ENCODE measurements at regions not wholly inside any gene's neighbourhood (a gene's known extent, or its start where the extent isn't known, plus 50 kb on each side); places are given as distances from the start of the nearest gene placed in this dataset.
"Not testable (repeated sequence)": the region's sequence is repeated elsewhere in the genome, so short reads cannot be mapped to it uniquely, and the experiment has no call there.

GRCh38 chr2:239826786-239827522 is 198.2 kb downstream of the NDUFA10 start:
- 75 to 85% (median 80%) methylated on average over 21 of the region's 21 CpGs for WGBS, 3 donors
- no peak overlapping the region for H3K27ac ChIP-seq (ENCODE audit: low read depth, low read length)

- WGBS, 3 donors = 96 to 98% (median 97%) methylated on average over 13 of the region's 13 CpGs
- no peak overlapping the region for H3K27ac ChIP-seq (ENCODE audit: low read depth, low read length)
These were observed 198.8 kb downstream of the NDUFA10 start for GRCh38 chr2:239826376-239826775.

- 68 to 95% (median 88%) methylated on average over 5 of the region's 5 CpGs for WGBS, 3 donors
- H3K27ac ChIP-seq (ENCODE audit: low read depth, low read length) = no peak overlapping the region
These were observed 199.5 kb downstream of the NDUFA10 start for GRCh38 chr2:239825705-239825979.

- 71 to 93% (median 92%) methylated on average over 17 of the region's 17 CpGs for WGBS, 3 donors
- H3K27ac ChIP-seq (ENCODE audit: low read depth, low read length) = no peak overlapping the region
These were observed 200.1 kb downstream of the NDUFA10 start for GRCh38 chr2:239824866-239825704.

GRCh38 chr2:239824046-239824694 is 201.0 kb downstream of the NDUFA10 start:
- H3K27ac ChIP-seq (ENCODE audit: low read depth, low read length) = no peak overlapping the region
- WGBS, 3 donors = 44 to 71% (median 65%) methylated on average over 11 of the region's 11 CpGs

- H3K27ac ChIP-seq (ENCODE audit: low read depth, low read length) = no peak overlapping the region
- 83 to 91% (median 87%) methylated on average over 16 of the region's 16 CpGs for WGBS, 3 donors
These were observed 202.9 kb downstream of the NDUFA10 start for GRCh38 chr2:239822146-239822831.

- 72 to 93% (median 91%) methylated on average over 4 of the region's 4 CpGs for WGBS, 3 donors
- H3K27ac ChIP-seq (ENCODE audit: low read depth, low read length) = no peak overlapping the region
These were observed 203.5 kb downstream of the NDUFA10 start for GRCh38 chr2:239821694-239822075.

- WGBS, 3 donors = 57 to 73% (median 69%) methylated on average over 16 of the region's 16 CpGs
- H3K27ac ChIP-seq (ENCODE audit: low read depth, low read length) = no peak overlapping the region
These were observed 204.1 kb downstream of the NDUFA10 start for GRCh38 chr2:239820836-239821693.

GRCh38 chr2:239819974-239820555 is 205.1 kb downstream of the NDUFA10 start:
- WGBS, 3 donors = 62 to 71% (median 70%) methylated on average over 17 of the region's 17 CpGs
- H3K27ac ChIP-seq (ENCODE audit: low read depth, low read length) = no peak overlapping the region

- 70 to 86% (median 84%) methylated on average over 17 of the region's 17 CpGs for WGBS, 3 donors
- no peak overlapping the region for H3K27ac ChIP-seq (ENCODE audit: low read depth, low read length)
These were observed 205.8 kb downstream of the NDUFA10 start for GRCh38 chr2:239819091-239819973.

- WGBS, 3 donors = 75 to 94% (median 93%) methylated on average over 9 of the region's 9 CpGs
These were observed 206.6 kb downstream of the NDUFA10 start for GRCh38 chr2:239818531-239819011.

GRCh38 chr2:239818086-239818485 is 207.1 kb downstream of the NDUFA10 start:
- H3K27ac ChIP-seq (ENCODE audit: low read depth, low read length) = no peak overlapping the region
- 83 to 92% (median 89%) methylated on average over 5 of the region's 5 CpGs for WGBS, 3 donors

More at GRCh38 chr2:239818531-239819011, 206.6 kb downstream of the NDUFA10 start:
- H3K27ac ChIP-seq (ENCODE audit: low read depth, low read length) = no peak overlapping the region

GRCh38 chr2:239817468-239818031 is 207.6 kb downstream of the NDUFA10 start:
- H3K27ac ChIP-seq (ENCODE audit: low read depth, low read length) = not testable (repeated sequence)
- WGBS, 3 donors = 71 to 87% (median 77%) methylated on average over 7 to 8 of the region's 8 CpGs

GRCh38 chr2:239816576-239817467 is 208.3 kb downstream of the NDUFA10 start:
- 75 to 86% (median 85%) methylated on average over 17 of the region's 17 CpGs for WGBS, 3 donors

GRCh38 chr2:239815671-239816070 is 209.5 kb downstream of the NDUFA10 start:
- H3K27ac ChIP-seq (ENCODE audit: low read depth, low read length) = no peak overlapping the region
- WGBS, 3 donors = 46 to 78% (median 62%) methylated on average over 12 of the region's 12 CpGs

More at GRCh38 chr2:239816576-239817467, 208.3 kb downstream of the NDUFA10 start:
- H3K27ac ChIP-seq (ENCODE audit: low read depth, low read length) = no peak overlapping the region
